ENCODE measurements at regions not wholly inside any gene's neighbourhood (a gene's known extent, or its start where the extent isn't known, plus 50 kb on each side); places are given as distances from the start of the nearest gene placed in this dataset.

GRCh38 chr10:130751106-130751840 lies 560.2 kb downstream of the TCERG1L start:
- DNase-seq = no peak

GRCh38 chr10:130751851-130752250 lies 559.7 kb downstream of the TCERG1L start:
- no peak for DNase-seq

- no peak for DNase-seq
These were observed 554.9 kb downstream of the TCERG1L start for GRCh38 chr10:130756651-130757050.

- no peak for DNase-seq
These were observed 554.2 kb downstream of the TCERG1L start for GRCh38 chr10:130757271-130757670.

GRCh38 chr10:130757821-130758489 lies 553.6 kb downstream of the TCERG1L start:
- DNase-seq = no peak

- no peak for DNase-seq
These were observed 553.0 kb downstream of the TCERG1L start for GRCh38 chr10:130758529-130758928.

- no peak for DNase-seq
These were observed 550.4 kb downstream of the TCERG1L start for GRCh38 chr10:130761032-130761575.

- no peak for DNase-seq
These were observed 549.7 kb downstream of the TCERG1L start for GRCh38 chr10:130761788-130762301.

GRCh38 chr10:130762491-130762890 lies 549.0 kb downstream of the TCERG1L start:
- no peak for DNase-seq

- no peak for DNase-seq
These were observed 548.5 kb downstream of the TCERG1L start for GRCh38 chr10:130763071-130763470.

- no peak for DNase-seq
These were observed 548.0 kb downstream of the TCERG1L start for GRCh38 chr10:130763491-130763890.

GRCh38 chr10:130764651-130765050 lies 546.9 kb downstream of the TCERG1L start:
- no peak for DNase-seq

GRCh38 chr10:130766071-130766470 lies 545.5 kb downstream of the TCERG1L start:
- DNase-seq = no peak

- no peak for DNase-seq
These were observed 544.3 kb downstream of the TCERG1L start for GRCh38 chr10:130767116-130767730.

- no peak for DNase-seq
These were observed 542.1 kb downstream of the TCERG1L start for GRCh38 chr10:130769146-130770017.

- peak; percentile 2 for DNase-seq
These were observed 541.4 kb downstream of the TCERG1L start for GRCh38 chr10:130770018-130770630.

- DNase-seq = no peak
These were observed 540.0 kb downstream of the TCERG1L start for GRCh38 chr10:130771491-130771946.

- no peak for DNase-seq
These were observed 539.5 kb downstream of the TCERG1L start for GRCh38 chr10:130772056-130772455.

GRCh38 chr10:130772676-130773075 lies 538.8 kb downstream of the TCERG1L start:
- DNase-seq = peak; percentile 8

- DNase-seq = peak; percentile 19
These were observed 537.6 kb downstream of the TCERG1L start for GRCh38 chr10:130773941-130774340.

GRCh38 chr10:130774871-130775270 lies 536.6 kb downstream of the TCERG1L start:
- DNase-seq = no peak

- no peak for DNase-seq
These were observed 536.2 kb downstream of the TCERG1L start for GRCh38 chr10:130775311-130775710.
